OCI-LY7 (cell line): ENCODE measurements at regions not wholly inside any gene's neighbourhood (a gene's known extent, or its start where the extent isn't known, plus 50 kb on each side); places are given as distances from the start of the nearest gene placed in this dataset.

ENCODE experiments used
- EZH2phosphoT487 ChIP-seq: fragments of 200-600 bp; sonication (generic); IDR thresholded peaks from 2 replicates; pipeline ENCODE4 v1.6.1; 2018; ENCODE audit warnings: low read depth, borderline replicate concordance, mild to moderate bottlenecking, mixed run types, antibody characterized with exemption, low read length, moderate library complexity, mixed read lengths
- TF ChIP-seq, protein P1 (sequence below): fragments of 200-600 bp; sonication (generic); conservative IDR thresholded peaks from 2 replicates; pipeline ENCODE4 v1.5.1; 2014; ENCODE audit warnings: mild to moderate bottlenecking, antibody characterized with exemption, low read length, moderate library complexity, mixed read lengths

- TF ChIP-seq, protein P1, sequence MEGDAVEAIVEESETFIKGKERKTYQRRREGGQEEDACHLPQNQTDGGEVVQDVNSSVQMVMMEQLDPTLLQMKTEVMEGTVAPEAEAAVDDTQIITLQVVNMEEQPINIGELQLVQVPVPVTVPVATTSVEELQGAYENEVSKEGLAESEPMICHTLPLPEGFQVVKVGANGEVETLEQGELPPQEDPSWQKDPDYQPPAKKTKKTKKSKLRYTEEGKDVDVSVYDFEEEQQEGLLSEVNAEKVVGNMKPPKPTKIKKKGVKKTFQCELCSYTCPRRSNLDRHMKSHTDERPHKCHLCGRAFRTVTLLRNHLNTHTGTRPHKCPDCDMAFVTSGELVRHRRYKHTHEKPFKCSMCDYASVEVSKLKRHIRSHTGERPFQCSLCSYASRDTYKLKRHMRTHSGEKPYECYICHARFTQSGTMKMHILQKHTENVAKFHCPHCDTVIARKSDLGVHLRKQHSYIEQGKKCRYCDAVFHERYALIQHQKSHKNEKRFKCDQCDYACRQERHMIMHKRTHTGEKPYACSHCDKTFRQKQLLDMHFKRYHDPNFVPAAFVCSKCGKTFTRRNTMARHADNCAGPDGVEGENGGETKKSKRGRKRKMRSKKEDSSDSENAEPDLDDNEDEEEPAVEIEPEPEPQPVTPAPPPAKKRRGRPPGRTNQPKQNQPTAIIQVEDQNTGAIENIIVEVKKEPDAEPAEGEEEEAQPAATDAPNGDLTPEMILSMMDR: no peak
- no peak for TF ChIP-seq EZH2phosphoT487
These were observed 102.0 kb downstream of the GP2 start for GRCh38 chr16:20225228-20225733.
